ENCODE measurements at regions not wholly inside any gene's neighbourhood (a gene's known extent, or its start where the extent isn't known, plus 50 kb on each side); places are given as distances from the start of the nearest gene placed in this dataset.

DNA sequence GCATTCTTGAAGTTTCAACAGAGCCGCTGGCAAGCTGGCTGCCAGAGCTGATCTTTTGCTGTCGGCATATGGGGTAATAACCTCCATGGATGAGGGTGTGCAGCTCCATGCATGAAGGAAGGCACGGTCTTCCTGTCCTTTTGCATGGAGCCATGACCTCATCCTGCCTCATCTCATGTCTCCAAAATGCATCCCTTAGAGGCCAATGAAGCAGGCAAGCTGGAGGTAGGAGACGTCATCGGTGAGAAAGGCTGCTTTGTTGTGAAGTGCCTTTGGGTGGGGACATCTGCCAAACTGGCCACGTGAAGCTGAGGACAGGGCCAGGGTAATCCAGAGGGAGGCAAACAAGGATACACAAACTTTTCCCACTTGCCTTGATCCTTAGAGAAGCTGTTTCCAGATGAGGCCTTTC is 161.5 kb upstream of the TBX20 start:
- TF ChIP-seq, protein P1, sequence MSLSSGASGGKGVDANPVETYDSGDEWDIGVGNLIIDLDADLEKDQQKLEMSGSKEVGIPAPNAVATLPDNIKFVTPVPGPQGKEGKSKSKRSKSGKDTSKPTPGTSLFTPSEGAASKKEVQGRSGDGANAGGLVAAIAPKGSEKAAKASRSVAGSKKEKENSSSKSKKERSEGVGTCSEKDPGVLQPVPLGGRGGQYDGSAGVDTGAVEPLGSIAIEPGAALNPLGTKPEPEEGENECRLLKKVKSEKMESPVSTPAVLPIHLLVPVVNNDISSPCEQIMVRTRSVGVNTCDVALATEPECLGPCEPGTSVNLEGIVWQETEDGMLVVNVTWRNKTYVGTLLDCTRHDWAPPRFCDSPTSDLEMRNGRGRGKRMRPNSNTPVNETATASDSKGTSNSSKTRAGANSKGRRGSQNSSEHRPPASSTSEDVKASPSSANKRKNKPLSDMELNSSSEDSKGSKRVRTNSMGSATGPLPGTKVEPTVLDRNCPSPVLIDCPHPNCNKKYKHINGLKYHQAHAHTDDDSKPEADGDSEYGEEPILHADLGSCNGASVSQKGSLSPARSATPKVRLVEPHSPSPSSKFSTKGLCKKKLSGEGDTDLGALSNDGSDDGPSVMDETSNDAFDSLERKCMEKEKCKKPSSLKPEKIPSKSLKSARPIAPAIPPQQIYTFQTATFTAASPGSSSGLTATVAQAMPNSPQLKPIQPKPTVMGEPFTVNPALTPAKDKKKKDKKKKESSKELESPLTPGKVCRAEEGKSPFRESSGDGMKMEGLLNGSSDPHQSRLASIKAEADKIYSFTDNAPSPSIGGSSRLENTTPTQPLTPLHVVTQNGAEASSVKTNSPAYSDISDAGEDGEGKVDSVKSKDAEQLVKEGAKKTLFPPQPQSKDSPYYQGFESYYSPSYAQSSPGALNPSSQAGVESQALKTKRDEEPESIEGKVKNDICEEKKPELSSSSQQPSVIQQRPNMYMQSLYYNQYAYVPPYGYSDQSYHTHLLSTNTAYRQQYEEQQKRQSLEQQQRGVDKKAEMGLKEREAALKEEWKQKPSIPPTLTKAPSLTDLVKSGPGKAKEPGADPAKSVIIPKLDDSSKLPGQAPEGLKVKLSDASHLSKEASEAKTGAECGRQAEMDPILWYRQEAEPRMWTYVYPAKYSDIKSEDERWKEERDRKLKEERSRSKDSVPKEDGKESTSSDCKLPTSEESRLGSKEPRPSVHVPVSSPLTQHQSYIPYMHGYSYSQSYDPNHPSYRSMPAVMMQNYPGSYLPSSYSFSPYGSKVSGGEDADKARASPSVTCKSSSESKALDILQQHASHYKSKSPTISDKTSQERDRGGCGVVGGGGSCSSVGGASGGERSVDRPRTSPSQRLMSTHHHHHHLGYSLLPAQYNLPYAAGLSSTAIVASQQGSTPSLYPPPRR (CRISPR knock-in tag; IDR thresholded peaks at IDR 0.05; ENCODE audit: borderline replicate concordance): no peak
- TF ChIP-seq HDAC6 (IDR thresholded peaks at IDR 0.05; ENCODE audit: low read depth, low read length): no peak
- TF ChIP-seq ZNF3 (CRISPR knock-in tag; IDR thresholded peaks at IDR 0.05): no peak
- TF ChIP-seq, protein P2, sequence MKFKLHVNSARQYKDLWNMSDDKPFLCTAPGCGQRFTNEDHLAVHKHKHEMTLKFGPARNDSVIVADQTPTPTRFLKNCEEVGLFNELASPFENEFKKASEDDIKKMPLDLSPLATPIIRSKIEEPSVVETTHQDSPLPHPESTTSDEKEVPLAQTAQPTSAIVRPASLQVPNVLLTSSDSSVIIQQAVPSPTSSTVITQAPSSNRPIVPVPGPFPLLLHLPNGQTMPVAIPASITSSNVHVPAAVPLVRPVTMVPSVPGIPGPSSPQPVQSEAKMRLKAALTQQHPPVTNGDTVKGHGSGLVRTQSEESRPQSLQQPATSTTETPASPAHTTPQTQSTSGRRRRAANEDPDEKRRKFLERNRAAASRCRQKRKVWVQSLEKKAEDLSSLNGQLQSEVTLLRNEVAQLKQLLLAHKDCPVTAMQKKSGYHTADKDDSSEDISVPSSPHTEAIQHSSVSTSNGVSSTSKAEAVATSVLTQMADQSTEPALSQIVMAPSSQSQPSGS (CRISPR knock-in tag; IDR thresholded peaks at IDR 0.05): no peak
- TF ChIP-seq KAT8 (IDR thresholded peaks at IDR 0.05; ENCODE audit: low read depth): no peak
